Smooth muscle cell (in vitro differentiated cells): ENCODE measurements at regions not wholly inside any gene's neighbourhood (a gene's known extent, or its start where the extent isn't known, plus 50 kb on each side); places are given as distances from the start of the nearest gene placed in this dataset.

ENCODE experiments used
- DNase-seq: peaks from one replicate; lab custom pipeline; 2025; ENCODE audit not compliant: unreplicated experiment; lab: John Stamatoyannopoulos, UW
- H2AFZ ChIP-seq: fragments of 200-600 bp; sonication (generic); 2 replicates; pipeline ENCODE4 v1.6.0; 2016; ENCODE audit warnings: antibody characterized with exemption, low read depth, mild to moderate bottlenecking
- H3F3A ChIP-seq: fragments of 200-600 bp; sonication (generic); 2 replicates; pipeline ENCODE4 v1.6.0; 2017; ENCODE audit warnings: antibody characterized with exemption, low read depth
- H3K27ac ChIP-seq: fragments of 200-600 bp; sonication (generic); 2 replicates; pipeline ENCODE4 v1.5.1; 2016; ENCODE audit warnings: low read depth, mild to moderate bottlenecking
- H3K27me3 ChIP-seq: fragments of 200-600 bp; sonication (generic); 2 replicates; pipeline ENCODE4 v1.6.1; 2016; ENCODE audit warnings: low read depth, mild to moderate bottlenecking
- H3K36me3 ChIP-seq: fragments of 200-600 bp; sonication (generic); 2 replicates; pipeline ENCODE4 v1.5.1; 2016; ENCODE audit warnings: low read depth
- H3K4me1 ChIP-seq: fragments of 200-600 bp; sonication (generic); 2 replicates; pipeline ENCODE4 v1.5.1; 2016; ENCODE audit warnings: low read depth
- H3K4me2 ChIP-seq: fragments of 200-600 bp; sonication (generic); 2 replicates; pipeline ENCODE4 v1.6.0; 2016; ENCODE audit warnings: mild to moderate bottlenecking
- H3K4me3 ChIP-seq: fragments of 200-600 bp; sonication (generic); 2 replicates; pipeline ENCODE4 v1.5.1; 2016; ENCODE audit warnings: mild to moderate bottlenecking
- H3K79me2 ChIP-seq: fragments of 200-600 bp; sonication (generic); 2 replicates; pipeline ENCODE4 v1.6.0; 2016; ENCODE audit warnings: low read depth, mild to moderate bottlenecking
- H3K9ac ChIP-seq: fragments of 200-600 bp; sonication (generic); 2 replicates; pipeline ENCODE4 v1.6.0; 2016; ENCODE audit warnings: low read depth
- H3K9me3 ChIP-seq: fragments of 200-600 bp; sonication (generic); replicated peaks from 2 replicates; pipeline ENCODE4 v1.5.1; 2016; ENCODE audit warnings: low read depth
- H4K20me1 ChIP-seq: fragments of 200-600 bp; sonication (generic); 2 replicates; pipeline ENCODE4 v1.6.0; 2016; ENCODE audit warnings: low read depth
- WGBS: methylation state at CpG from one replicate; pipeline ENCODE4 v1.1.7; 2016; ENCODE audit warnings: low lambda C conversion rate; 5-methylcytosine and 5-hydroxymethylcytosine counted together
- TF ChIP-seq, protein P1 (sequence below): fragments of 200-600 bp; sonication (generic); IDR thresholded peaks from 2 replicates; pipeline ENCODE4 v1.5.1; 2017; ENCODE audit warnings: borderline replicate concordance, mild to moderate bottlenecking, antibody characterized with exemption; ENCODE audit not compliant: insufficient read depth, poor library complexity, severe bottlenecking

- Histone ChIP-seq H3K79me2 (no peaks in the 10 kb centered on the region), H3F3A (no peaks in the 10 kb centered on the region), H3K36me3 (no peaks in the 10 kb centered on the region), H3K4me1 (peaks cover 7% of the 10 kb centered on the region), H3K27ac (no peak overlapping the region), H3K9me3 (no peaks in the 10 kb centered on the region), H3K4me3 (no peak overlapping the region), H3K9ac (no peak overlapping the region), H3K27me3 (no peaks in the 10 kb centered on the region), H4K20me1 (no peaks in the 10 kb centered on the region), H2AFZ (no peak overlapping the region), H3K4me2 (no peak overlapping the region)
- DNase-seq: no peak
- TF ChIP-seq, protein P1, sequence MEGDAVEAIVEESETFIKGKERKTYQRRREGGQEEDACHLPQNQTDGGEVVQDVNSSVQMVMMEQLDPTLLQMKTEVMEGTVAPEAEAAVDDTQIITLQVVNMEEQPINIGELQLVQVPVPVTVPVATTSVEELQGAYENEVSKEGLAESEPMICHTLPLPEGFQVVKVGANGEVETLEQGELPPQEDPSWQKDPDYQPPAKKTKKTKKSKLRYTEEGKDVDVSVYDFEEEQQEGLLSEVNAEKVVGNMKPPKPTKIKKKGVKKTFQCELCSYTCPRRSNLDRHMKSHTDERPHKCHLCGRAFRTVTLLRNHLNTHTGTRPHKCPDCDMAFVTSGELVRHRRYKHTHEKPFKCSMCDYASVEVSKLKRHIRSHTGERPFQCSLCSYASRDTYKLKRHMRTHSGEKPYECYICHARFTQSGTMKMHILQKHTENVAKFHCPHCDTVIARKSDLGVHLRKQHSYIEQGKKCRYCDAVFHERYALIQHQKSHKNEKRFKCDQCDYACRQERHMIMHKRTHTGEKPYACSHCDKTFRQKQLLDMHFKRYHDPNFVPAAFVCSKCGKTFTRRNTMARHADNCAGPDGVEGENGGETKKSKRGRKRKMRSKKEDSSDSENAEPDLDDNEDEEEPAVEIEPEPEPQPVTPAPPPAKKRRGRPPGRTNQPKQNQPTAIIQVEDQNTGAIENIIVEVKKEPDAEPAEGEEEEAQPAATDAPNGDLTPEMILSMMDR: no peak
- WGBS: 96% methylated on average over 6 of the region's 6 CpGs
These were observed 189.8 kb upstream of the PRKCQ start for GRCh38 chr10:6769704-6770417.

DNA sequence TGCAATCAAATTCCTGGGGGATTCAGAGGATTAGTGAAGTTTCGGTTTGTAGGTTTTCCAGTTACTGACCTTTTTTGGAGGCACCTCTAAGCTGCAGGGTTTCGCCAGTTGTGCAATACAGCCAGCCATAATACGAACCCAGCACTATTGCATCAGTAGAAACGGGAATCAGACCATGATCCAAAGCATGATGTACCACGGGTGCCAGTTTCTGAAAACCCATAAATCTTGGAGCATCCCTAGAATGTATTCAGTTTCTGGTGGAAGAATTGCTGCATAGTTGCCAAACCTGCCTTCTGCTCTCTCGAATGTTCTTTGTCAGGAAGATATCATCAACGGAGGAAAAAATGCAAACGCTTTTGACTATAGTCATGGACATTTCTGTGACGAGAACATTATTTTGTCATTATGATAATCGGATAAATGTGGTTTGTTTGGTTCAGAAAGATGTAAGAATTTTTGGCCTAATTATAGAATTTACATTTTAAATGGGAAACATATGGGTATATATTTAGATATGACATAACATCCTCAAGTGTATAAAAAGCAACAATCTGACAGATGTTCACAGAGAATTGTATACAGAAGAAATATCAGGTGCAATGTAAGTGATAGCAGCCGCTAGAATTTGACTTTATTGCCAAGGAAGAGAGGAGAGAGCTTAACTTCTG, 186.2 kb upstream of the PRKCQ start:
- no peak overlapping the region for H3K9ac ChIP-seq
- no peaks in the 10 kb centered on the region for H3K79me2 ChIP-seq
- H2AFZ ChIP-seq: no peak overlapping the region
- H3F3A ChIP-seq: no peaks in the 10 kb centered on the region
- no peak overlapping the region for H3K27ac ChIP-seq
- H3K4me1 ChIP-seq: peaks cover 7% of the 10 kb centered on the region
- H4K20me1 ChIP-seq: no peaks in the 10 kb centered on the region
- no peak overlapping the region for H3K4me3 ChIP-seq
- WGBS: 46% methylated on average over 11 of the region's 11 CpGs
- H3K9me3 ChIP-seq: no peaks in the 10 kb centered on the region
- no peak for DNase-seq
- peaks cover 3% of the 10 kb centered on the region for H3K27me3 ChIP-seq
- TF ChIP-seq, protein P1: no peak
- H3K4me2 ChIP-seq: peak overlapping the region; percentile 48
- H3K36me3 ChIP-seq: no peaks in the 10 kb centered on the region

- H3K27me3 ChIP-seq: peaks cover 3% of the 10 kb centered on the region
- H3K4me3 ChIP-seq: no peak overlapping the region
- no peaks in the 10 kb centered on the region for H4K20me1 ChIP-seq
- H3K9ac ChIP-seq: no peak overlapping the region
- TF ChIP-seq, protein P1: no peak
- 35% methylated on average over 6 of the region's 6 CpGs for WGBS
- no peaks in the 10 kb centered on the region for H3K36me3 ChIP-seq
- H3K27ac ChIP-seq: no peak overlapping the region
- H3K4me2 ChIP-seq: no peak overlapping the region
- no peaks in the 10 kb centered on the region for H3F3A ChIP-seq
- no peak for DNase-seq
- no peaks in the 10 kb centered on the region for H3K79me2 ChIP-seq
- H3K4me1 ChIP-seq: peaks cover 7% of the 10 kb centered on the region
- no peaks in the 10 kb centered on the region for H3K9me3 ChIP-seq
- H2AFZ ChIP-seq: no peak overlapping the region
These were observed 183.3 kb upstream of the PRKCQ start for GRCh38 chr10:6763423-6763822.
